ENCODE measurements at regions not wholly inside any gene's neighbourhood (a gene's known extent, or its start where the extent isn't known, plus 50 kb on each side); places are given as distances from the start of the nearest gene placed in this dataset.

DNA sequence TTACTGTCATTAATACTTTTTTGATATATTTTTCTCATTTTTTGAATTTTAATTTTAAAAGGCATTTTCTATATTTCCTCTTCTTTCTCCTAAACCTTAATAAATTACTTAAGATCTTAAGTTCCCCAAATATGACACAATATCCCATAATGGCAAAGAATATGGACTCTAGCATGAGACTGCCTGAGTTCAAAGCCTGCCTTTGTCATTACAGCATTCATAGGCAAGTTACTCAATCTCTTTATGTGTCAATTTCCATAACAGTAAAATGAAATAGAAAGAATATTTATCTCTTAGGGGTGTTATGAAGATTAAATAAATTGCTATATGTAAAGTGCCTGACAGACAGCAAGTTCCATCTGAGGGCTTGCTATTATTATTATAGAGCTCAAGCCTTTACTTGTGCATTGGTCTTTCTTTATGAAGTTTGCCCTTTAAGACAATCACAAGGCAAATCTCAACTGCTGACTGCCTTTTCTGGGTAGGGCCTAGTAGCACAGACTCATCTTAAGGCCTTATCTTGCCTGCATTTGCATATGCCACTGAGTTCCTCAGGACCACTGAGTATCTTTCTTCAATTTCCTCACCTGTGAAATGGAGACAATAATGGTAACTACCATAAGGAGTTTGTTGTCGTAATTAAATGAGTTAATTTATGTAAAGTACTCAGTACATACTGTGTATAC is 231.0 kb downstream of the NRIP1 start:
- TF ChIP-seq, protein P1, sequence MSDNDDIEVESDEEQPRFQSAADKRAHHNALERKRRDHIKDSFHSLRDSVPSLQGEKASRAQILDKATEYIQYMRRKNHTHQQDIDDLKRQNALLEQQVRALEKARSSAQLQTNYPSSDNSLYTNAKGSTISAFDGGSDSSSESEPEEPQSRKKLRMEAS (IDR thresholded peaks at IDR 0.05; ENCODE audit: low read depth, low read length) = no peak
- TF ChIP-seq POLR2A (IDR thresholded peaks at IDR 0.05; ENCODE audit: extremely low read depth, insufficient read length) (no peak), MYC (IDR thresholded peaks at IDR 0.05; ENCODE audit: low read depth, low read length) (no peak)
- TF ChIP-seq, protein P2, sequence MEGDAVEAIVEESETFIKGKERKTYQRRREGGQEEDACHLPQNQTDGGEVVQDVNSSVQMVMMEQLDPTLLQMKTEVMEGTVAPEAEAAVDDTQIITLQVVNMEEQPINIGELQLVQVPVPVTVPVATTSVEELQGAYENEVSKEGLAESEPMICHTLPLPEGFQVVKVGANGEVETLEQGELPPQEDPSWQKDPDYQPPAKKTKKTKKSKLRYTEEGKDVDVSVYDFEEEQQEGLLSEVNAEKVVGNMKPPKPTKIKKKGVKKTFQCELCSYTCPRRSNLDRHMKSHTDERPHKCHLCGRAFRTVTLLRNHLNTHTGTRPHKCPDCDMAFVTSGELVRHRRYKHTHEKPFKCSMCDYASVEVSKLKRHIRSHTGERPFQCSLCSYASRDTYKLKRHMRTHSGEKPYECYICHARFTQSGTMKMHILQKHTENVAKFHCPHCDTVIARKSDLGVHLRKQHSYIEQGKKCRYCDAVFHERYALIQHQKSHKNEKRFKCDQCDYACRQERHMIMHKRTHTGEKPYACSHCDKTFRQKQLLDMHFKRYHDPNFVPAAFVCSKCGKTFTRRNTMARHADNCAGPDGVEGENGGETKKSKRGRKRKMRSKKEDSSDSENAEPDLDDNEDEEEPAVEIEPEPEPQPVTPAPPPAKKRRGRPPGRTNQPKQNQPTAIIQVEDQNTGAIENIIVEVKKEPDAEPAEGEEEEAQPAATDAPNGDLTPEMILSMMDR (IDR thresholded peaks at IDR 0.05; ENCODE audit: low read depth, low read length) = no peak
- H3K4me3 ChIP-seq (ENCODE audit: low read depth, low read length) = no peak overlapping the region
- no peak for DNase-seq (ENCODE audit: low read depth)

DNA sequence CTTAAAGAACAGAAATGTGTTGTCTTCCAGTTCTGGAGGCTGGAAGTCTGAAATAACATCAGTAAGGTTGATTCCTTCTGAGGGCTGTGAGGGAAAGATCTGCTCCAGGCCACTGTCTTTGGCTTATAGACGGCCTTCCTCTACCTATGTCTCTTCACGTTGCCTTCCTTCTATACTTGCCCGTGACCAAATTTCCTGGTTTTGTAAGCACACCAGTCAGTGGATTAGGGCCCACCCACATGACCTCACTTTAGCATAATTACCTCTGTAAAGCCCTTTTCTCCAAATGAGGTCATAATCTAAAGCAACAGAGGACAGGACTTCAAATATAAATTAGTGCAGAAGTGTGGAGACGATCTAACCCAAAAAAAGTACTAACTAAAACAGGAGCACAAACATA is 231.6 kb downstream of the NRIP1 start:
- no peak for DNase-seq (ENCODE audit: low read depth)
- TF ChIP-seq, protein P2 (IDR thresholded peaks at IDR 0.05; ENCODE audit: low read depth, low read length) = no peak
- H3K4me3 ChIP-seq (ENCODE audit: low read depth, low read length) = no peak overlapping the region

DNA sequence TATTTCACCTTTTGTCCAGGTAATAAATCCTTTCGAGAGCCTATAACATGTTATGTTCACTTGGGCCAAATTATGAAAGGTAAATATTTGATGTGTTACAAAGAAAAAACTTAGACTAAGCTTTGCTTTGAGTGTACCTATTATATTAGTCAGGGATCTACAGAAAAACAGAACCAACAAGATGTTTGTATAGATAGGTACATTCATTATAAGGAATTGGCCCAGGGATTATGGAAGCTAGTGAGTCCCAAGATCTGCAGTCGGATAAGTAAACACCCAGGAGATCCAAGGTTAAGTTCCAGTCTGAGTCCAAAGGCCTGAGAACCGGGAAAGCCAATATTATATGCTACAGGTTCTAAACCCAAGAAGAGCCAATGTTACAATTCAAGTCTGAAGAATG is 234.5 kb downstream of the NRIP1 start:
- DNase-seq (ENCODE audit: low read depth) = no peak
- TF ChIP-seq POLR2A (IDR thresholded peaks at IDR 0.05; ENCODE audit: extremely low read depth, insufficient read length) (no peak), MYC (IDR thresholded peaks at IDR 0.05; ENCODE audit: low read depth, low read length) (no peak)
- TF ChIP-seq, protein P2 (IDR thresholded peaks at IDR 0.05; ENCODE audit: low read depth, low read length) = no peak
- TF ChIP-seq, protein P1 (IDR thresholded peaks at IDR 0.05; ENCODE audit: low read depth, low read length) = no peak
- no peak overlapping the region for H3K4me3 ChIP-seq (ENCODE audit: low read depth, low read length)

DNA sequence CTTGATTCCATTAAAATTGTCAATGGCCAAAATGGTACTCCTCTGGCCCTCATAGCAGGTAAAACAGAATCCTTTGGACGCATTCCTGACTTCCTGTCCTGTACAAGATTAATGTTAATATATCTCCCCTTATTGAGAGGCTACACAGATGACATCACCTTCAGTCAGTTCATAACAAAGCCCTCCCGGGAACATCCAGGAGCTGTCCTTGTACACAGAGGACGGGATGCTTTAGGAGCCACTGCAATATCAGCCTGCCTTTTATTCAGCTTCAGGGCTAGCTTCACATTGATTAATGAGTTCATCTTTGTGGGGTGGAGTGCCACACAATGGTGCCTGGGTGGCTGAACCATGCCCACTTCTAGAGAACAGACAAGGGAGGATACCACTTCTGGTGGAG is 235.1 kb downstream of the NRIP1 start:
- no peak overlapping the region for H3K4me3 ChIP-seq (ENCODE audit: low read depth, low read length)
- TF ChIP-seq, protein P1 (IDR thresholded peaks at IDR 0.05; ENCODE audit: low read depth, low read length) = no peak
- TF ChIP-seq POLR2A (IDR thresholded peaks at IDR 0.05; ENCODE audit: extremely low read depth, insufficient read length) = no peak
- TF ChIP-seq, protein P2 (IDR thresholded peaks at IDR 0.05; ENCODE audit: low read depth, low read length) = no peak
- no peak for TF ChIP-seq MYC (IDR thresholded peaks at IDR 0.05; ENCODE audit: low read depth, low read length)
- DNase-seq (ENCODE audit: low read depth) = no peak

DNA sequence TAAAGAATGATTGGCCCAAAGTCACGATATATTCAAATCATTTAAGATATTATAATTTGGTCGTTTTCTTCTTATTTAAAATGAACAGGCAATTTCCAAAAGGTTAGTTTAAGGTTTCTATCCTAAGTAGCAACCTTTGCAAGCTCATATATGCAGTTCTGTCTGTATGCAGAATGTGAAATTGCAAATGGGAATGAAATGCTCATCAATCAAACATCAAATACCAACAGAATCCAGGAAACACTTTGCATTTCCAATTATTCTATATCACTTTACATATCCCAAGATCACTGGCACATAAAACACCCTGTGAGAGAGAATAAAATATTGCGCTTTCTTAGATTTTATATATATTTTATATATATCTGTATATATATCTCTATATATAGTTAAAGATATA is 237.3 kb downstream of the NRIP1 start:
- no peak overlapping the region for H3K4me3 ChIP-seq (ENCODE audit: low read depth, low read length)

More for the DNA sequence above, 237.3 kb downstream of the NRIP1 start:
- TF ChIP-seq, protein P1 (IDR thresholded peaks at IDR 0.05; ENCODE audit: low read depth, low read length) = no peak
- TF ChIP-seq, protein P2 (IDR thresholded peaks at IDR 0.05; ENCODE audit: low read depth, low read length) = no peak
- TF ChIP-seq MYC (IDR thresholded peaks at IDR 0.05; ENCODE audit: low read depth, low read length) (no peak), POLR2A (IDR thresholded peaks at IDR 0.05; ENCODE audit: extremely low read depth, insufficient read length) (no peak)
- DNase-seq (ENCODE audit: low read depth) = no peak
